Activated T-helper 1 cell treated with anti-CD3 and anti-CD28 coated beads, Interleukin-2, amount 50 U/mL, for 16 hours (primary cell): ENCODE measurements at regions not wholly inside any gene's neighbourhood (a gene's known extent, or its start where the extent isn't known, plus 50 kb on each side); places are given as distances from the start of the nearest gene placed in this dataset.
"Not testable (repeated sequence)": the region's sequence is repeated elsewhere in the genome, so short reads cannot be mapped to it uniquely, and the experiment has no call there.

Experiments
- DNase-seq, 2 donors: peaks; one replicate each; pipeline ENCODE4 v3.0.0-alpha.2; 2020; ENCODE audit warnings: low read depth in 1 of 2, low spot score in 1 of 2

GRCh38 chr2:129806990-129807389 is 172.5 kb upstream of the RAB6C start:
- no peak for DNase-seq

- DNase-seq, result not testable (repeated sequence)
Observed at GRCh38 chr2:129807642-129808338, 171.7 kb upstream of the RAB6C start.

DNA sequence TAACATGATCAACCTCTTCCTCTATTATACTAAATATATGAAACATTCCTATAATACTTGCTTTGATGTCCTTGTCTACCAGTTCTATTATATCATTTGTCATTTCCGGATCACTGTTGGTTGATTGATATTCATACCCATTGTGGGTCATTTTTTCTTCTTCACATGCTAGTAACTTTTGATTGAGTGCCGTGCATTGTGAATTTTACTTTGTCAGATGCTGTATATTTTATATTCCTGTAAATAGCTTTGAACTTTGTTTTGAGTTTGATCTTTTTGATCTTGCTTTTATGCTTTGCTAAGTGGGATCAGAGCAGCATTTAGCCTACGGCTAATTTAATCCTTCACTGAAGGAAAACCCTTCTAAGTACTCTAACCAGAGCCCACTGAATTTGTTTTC is 168.9 kb upstream of the RAB6C start:
- no peak for DNase-seq

- no peak for DNase-seq
Observed at GRCh38 chr2:129812071-129812470, 167.4 kb upstream of the RAB6C start.

DNA sequence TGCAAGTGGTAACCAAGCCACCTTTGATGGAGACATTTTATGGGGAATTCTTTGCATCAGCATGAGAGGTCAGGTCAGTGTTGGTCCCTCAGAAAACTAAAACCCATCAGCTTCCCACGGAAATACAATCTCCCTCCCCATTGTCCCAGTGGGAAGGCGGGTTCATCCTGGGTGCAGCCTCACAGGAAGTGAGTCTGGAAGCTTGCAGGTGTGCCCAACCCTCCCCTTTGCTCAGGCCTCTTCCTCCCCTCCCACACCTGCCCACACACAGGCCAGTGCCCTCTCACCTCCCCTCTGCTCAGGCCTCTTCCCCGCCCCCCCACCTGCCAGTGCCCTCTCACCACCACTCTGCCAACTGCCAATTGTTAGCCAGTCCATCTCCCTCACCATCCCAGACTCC is 166.8 kb upstream of the RAB6C start:
- no peak for DNase-seq

GRCh38 chr2:129813404-129813803 is 166.1 kb upstream of the RAB6C start:
- no peak for DNase-seq

DNA sequence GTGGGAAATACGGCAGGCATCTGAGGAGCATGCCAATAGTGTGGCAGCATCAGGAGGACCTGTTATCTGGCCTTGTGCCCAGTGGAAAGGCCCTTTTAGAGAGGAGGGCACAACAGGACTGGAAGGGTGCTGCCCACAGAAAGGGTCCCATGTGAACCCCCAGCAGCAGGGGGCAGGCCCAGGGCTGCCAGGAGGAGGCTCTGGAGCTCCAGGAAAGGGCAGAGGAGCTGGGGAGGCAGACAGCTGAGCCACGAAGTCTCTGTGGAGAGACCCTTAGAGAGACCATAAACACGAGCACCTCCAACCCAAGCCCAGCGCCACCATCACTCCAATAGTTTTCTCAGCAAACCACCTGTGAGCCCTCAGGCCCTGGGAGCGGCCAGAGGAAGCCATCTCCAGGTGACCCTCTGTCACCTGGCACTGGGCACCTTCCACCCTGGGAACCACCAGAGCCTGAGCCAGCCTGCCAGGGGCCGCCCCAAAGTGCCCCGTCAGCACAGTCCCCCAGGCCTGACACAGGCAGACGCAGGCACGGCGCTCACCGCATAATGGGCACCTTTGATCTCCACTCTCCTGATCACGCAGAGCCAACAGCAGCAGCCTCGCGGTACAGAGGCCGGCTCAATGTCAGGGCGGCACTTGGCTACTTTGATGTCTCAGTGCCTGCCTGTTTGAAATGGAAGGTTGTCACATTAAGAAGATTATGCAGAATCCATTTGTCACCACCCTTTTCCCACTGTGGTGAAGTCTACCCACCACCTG is 162.5 kb upstream of the RAB6C start:
- no peak for DNase-seq

DNA sequence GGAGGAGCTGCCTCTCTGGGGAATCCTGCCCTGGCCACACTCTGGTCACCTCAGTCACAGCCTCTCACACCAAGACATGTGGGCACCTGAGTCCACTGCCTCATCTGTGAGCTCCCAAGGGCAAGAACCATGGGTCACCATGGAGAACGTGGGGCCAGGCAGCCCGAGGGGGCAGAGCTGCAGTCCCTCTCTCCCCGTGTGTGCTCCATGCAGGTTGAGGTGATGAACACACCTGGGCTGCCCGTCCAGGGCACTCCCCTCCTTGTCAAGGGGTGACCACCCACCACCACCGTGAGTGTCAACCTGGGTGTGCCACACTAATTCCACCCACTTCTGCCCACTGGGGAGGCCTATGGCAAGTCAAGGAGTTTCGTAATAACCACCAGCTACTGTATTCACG is 159.6 kb upstream of the RAB6C start:
- DNase-seq, result no peak

- DNase-seq, result no peak
Observed at GRCh38 chr2:129820908-129821307, 158.6 kb upstream of the RAB6C start.

- no peak for DNase-seq
Observed at GRCh38 chr2:129821445-129821844, 158.0 kb upstream of the RAB6C start.

DNA sequence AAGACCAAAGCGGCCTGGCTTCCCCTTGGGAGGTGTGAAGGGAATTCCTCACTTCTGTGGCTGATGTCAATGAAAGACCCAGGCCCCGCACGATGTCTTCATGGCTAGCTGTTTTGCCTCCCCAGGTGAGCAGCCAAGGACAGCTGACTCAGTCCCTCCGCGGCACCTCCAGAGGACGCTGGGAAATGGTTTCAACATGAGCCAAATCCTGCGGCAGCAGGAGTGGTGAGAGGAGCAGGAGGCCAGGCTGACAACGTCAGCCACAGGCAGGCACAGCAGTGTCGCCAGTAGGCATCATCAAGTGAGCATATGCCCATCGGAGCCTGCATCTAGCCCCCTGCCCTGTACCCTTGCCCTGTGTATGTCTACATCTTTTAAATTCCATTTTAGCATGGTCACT is 156.4 kb upstream of the RAB6C start:
- no peak for DNase-seq

- no peak for DNase-seq
Observed at GRCh38 chr2:129827311-129828090, 152.0 kb upstream of the RAB6C start.

DNA sequence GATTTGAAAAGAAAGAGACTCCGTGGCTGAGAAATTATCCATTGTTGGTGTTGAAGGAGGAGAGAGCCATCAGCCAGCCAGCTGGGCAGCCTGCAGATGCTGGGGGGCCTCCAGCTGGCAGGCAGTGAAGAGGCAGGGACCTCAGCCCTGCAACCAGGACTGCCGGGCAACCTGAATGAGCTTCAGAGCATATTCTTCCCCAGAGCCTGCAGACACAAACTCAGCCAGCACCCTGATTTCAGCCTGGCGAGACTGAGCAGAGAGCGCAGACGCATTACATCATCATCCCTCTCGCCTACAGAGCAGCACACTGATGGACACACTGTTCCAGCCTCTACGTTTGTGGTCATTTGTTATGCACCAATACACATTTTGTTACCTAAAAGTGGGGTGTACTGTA is 150.7 kb upstream of the RAB6C start:
- DNase-seq, result no peak

DNA sequence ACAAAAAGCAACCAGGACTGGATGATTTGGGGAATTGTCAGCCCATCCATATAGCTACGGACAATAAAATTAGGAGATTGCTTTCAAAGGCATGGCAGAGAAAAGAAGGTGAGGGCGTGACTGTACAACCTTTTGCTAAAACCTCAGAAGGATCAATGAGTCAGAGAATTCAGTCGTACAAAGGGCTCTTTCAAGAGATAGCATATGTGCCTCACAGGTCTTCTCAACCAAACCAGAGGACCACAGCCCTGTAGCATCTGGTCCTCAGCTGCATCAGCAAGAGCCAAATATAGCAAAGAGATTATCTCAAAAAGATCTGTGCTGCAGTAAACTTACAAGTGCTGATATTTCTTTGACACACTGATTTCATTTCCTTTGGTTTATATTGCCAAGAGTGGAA is 149.9 kb upstream of the RAB6C start:
- no peak for DNase-seq

GRCh38 chr2:129831018-129831417 is 148.4 kb upstream of the RAB6C start:
- no peak for DNase-seq

DNA sequence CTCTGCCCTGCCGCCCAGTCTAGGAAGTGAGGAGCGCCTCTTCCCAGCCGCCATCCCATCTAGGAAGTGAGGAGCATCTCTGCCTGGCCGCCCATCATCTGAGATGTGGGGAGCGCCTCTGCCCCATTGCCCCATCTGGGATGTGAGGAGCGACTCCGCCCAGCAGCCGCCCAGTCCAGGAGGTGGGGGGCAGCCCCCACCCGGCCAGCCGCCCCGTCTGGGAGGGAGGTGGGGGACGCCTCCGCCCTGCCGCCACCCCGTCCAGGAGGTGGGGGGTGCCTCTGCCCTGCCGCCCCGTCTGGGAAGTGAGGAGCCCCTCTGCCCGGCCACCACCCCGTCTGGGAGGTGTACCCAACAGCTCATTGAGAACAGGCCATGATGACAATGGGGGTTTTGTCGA is 146.0 kb upstream of the RAB6C start:
- not testable (repeated sequence) for DNase-seq

- DNase-seq, result no peak
Observed at GRCh38 chr2:129847043-129847442, 132.4 kb upstream of the RAB6C start.

GRCh38 chr2:129849559-129850160 is 129.8 kb upstream of the RAB6C start:
- no peak for DNase-seq

DNA sequence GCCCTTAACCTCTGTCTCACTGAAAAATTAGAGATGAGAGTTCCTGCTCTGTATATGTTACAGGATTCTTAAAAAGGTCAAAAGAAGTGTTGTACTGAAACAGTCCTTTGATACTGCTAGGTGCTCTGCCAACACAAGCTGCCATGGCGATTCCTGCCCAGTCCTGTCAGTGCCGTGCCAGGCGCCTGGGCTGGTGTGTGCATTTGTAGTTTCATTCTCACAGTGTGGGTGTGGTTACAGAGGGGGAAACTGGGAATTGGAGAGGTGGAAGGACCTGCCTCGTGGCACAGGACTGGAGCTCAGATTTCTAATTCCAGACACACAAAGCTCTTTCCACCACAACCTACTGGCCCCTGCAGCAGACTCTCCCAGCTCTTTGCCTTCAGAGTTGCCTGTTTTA is 122.3 kb upstream of the RAB6C start:
- no peak for DNase-seq

GRCh38 chr2:129859175-129859574 is 120.3 kb upstream of the RAB6C start:
- no peak for DNase-seq

- no peak for DNase-seq
Observed at GRCh38 chr2:129860088-129860487, 119.4 kb upstream of the RAB6C start.
